ENCODE measurements at regions not wholly inside any gene's neighbourhood (a gene's known extent, or its start where the extent isn't known, plus 50 kb on each side); places are given as distances from the start of the nearest gene placed in this dataset.
A peak's percentile ranks its signal among the peaks of the same experiment; 100 is the strongest.

- no peaks in the 10 kb centered on the region for H3K4me1 ChIP-seq (ENCODE audit: low read depth)
- H3K9me3 ChIP-seq (ENCODE audit: low read depth): no peaks in the 10 kb centered on the region
- no peak overlapping the region for H3K27ac ChIP-seq
- peaks cover 91% of the 10 kb centered on the region for H3K27me3 ChIP-seq
- no peak overlapping the region for H3K4me3 ChIP-seq
- DNase-seq (ENCODE audit: low read depth in 1 of 2, low spot score in 1 of 2): no peak
- TF ChIP-seq CTCF (IDR thresholded peaks at IDR 0.05; ENCODE audit: low read depth, low read length): no peak
- H3K36me3 ChIP-seq: no peaks in the 10 kb centered on the region
Observed at GRCh38 chr11:31871310-31872075, 60.4 kb upstream of the PAX6 start.

DNA sequence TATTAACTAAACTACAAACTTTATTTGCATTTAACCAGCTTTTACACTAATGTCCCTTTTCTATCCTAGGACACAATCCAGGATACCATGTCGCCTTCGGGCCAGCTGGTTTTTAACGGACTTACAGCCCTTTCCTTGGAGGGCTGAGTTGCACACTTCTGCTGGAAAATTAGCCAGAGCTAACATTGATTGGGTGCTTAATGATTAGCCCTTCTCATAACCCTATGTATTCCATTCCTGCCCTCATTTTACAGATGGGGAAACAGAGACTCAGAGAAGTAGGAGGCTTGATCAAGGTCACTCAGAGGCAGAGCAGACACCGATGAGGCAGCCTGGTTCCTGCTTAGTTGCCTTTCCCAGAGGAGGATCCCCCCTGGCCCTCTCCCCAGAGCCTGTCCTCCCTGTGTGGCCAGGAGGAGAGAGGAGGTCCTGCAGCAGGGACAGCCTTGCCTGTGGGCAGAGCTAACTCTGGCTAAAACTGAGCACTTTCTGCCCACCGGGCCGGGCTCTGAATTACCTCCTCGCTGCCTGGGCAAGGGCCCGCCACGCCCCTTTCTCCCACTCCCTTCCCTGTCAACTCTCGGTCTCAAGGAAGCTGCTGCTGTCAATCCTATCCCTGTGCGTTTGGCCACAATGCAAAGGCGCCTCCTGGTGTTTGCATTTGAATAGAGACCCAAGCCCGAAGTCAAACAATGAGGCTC lies 59.6 kb upstream of the PAX6 start:
- Histone ChIP-seq H3K4me1 (ENCODE audit: low read depth) (no peaks in the 10 kb centered on the region), H3K27ac (no peak overlapping the region), H3K36me3 (no peaks in the 10 kb centered on the region), H3K27me3 (peaks cover 91% of the 10 kb centered on the region), H3K9me3 (ENCODE audit: low read depth) (no peaks in the 10 kb centered on the region), H3K4me3 (no peak overlapping the region)
- DNase-seq (ENCODE audit: low read depth in 1 of 2, low spot score in 1 of 2): peak; percentile 46 to 70
- peak; percentile 76 for TF ChIP-seq CTCF (IDR thresholded peaks at IDR 0.05; ENCODE audit: low read depth, low read length)

DNA sequence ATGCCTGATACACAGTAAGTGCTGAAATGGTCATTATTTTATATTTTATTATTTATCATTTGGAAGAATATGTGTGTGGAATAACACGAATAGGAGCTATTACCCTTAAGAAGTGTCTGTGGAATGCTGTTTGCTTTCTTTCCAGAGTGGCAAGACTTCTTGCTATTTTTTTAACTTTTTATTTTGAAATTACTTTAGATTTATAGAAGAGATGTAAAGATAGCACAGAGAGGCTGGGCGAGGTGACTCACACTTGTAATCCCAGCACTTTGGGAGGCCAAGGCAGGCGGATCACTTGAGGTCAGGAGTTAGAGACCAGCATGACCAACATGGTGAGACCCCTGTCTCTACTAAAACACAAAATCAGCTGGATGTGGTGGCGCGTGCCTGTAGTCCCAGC lies 58.9 kb upstream of the PAX6 start:
- no peaks in the 10 kb centered on the region for H3K9me3 ChIP-seq (ENCODE audit: low read depth)
- H3K27me3 ChIP-seq: peaks cover 89% of the 10 kb centered on the region
- H3K36me3 ChIP-seq: no peaks in the 10 kb centered on the region
- H3K4me3 ChIP-seq: no peak overlapping the region
- TF ChIP-seq CTCF (IDR thresholded peaks at IDR 0.05; ENCODE audit: low read depth, low read length): no peak
- no peak overlapping the region for H3K27ac ChIP-seq
- no peak for DNase-seq (ENCODE audit: low read depth in 1 of 2, low spot score in 1 of 2)
- H3K4me1 ChIP-seq (ENCODE audit: low read depth): no peaks in the 10 kb centered on the region

DNA sequence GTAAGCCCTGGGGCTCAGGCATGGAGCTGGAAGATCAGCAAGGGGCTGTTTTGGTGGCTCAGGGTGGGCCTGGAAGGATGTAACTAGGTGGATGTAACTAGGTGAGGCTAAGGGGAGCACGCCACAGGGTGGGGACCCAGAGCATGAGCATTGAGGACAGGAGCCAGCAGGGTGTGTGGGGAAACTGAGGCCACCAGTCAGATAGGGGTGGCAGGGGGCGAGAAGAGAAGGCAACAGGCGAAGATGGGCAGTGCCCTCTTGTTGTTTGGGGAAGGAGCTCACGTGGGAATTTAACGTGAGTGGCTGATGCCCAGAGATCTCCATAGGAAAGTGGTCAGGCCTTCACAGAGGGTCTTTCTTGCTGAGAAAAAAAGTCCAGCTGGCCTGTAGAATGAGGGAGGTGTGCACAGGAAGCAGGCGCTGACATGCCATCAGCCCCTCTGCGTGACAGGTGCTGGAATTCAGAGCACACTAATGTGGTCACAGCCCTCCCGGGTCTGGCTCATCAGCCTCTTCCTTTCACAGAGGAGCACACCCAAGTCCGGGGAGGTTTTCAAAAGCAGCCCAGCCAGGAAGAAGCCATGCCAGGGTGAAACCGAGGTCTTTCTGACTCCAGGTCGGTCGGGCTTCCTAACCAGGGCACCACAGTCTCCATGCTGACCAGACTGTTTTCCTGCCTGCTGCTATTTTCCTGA lies 54.6 kb upstream of the PAX6 start:
- Histone ChIP-seq H3K9me3 (ENCODE audit: low read depth) (no peaks in the 10 kb centered on the region), H3K27me3 (peaks cover 86% of the 10 kb centered on the region), H3K4me3 (no peak overlapping the region), H3K4me1 (ENCODE audit: low read depth) (no peaks in the 10 kb centered on the region), H3K36me3 (no peaks in the 10 kb centered on the region), H3K27ac (no peak overlapping the region)
- no peak for TF ChIP-seq CTCF (IDR thresholded peaks at IDR 0.05; ENCODE audit: low read depth, low read length)
- no peak for DNase-seq (ENCODE audit: low read depth in 1 of 2, low spot score in 1 of 2)

DNA sequence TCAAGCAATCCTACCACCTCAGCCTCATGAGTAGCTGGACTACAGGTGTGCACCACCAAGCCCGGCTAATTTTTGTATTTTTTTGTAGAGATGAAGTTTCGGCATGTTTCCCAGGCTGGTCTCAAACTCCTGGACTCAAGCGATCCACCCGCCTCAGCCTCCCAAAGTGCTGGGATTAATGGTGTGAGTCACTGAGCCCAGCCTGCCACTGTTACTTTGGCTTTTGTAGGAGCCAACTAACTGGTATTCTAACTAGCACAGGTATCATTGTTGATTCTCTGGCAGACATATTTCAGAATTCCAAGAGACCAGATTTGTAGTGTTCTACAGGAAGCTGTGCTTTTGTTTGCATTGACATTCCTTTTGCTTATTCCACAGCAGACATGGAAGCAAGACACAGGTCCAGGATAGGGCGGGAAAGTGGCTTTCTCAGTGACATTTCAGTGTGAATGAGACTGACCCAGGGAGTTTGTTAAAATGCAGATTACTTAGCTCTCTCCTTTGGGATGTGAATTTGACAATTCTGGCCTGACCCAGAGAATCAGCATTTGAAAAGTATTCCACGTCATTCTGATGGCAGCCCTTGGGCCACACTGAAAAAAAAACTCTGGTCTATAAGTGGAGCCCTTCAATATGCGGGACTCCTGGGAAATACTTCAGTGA lies 52.2 kb upstream of the PAX6 start:
- H3K27ac ChIP-seq: no peak overlapping the region
- TF ChIP-seq CTCF (IDR thresholded peaks at IDR 0.05; ENCODE audit: low read depth, low read length): no peak
- peaks cover 81% of the 10 kb centered on the region for H3K27me3 ChIP-seq
- DNase-seq (ENCODE audit: low read depth in 1 of 2, low spot score in 1 of 2): no peak
- no peaks in the 10 kb centered on the region for H3K4me1 ChIP-seq (ENCODE audit: low read depth)
- no peaks in the 10 kb centered on the region for H3K9me3 ChIP-seq (ENCODE audit: low read depth)
- H3K36me3 ChIP-seq: no peaks in the 10 kb centered on the region
- H3K4me3 ChIP-seq: no peak overlapping the region

Data from cardiac muscle cell (in vitro differentiated cells and primary cell).